ENCODE measurements at regions not wholly inside any gene's neighbourhood (a gene's known extent, or its start where the extent isn't known, plus 50 kb on each side); places are given as distances from the start of the nearest gene placed in this dataset.

DNA sequence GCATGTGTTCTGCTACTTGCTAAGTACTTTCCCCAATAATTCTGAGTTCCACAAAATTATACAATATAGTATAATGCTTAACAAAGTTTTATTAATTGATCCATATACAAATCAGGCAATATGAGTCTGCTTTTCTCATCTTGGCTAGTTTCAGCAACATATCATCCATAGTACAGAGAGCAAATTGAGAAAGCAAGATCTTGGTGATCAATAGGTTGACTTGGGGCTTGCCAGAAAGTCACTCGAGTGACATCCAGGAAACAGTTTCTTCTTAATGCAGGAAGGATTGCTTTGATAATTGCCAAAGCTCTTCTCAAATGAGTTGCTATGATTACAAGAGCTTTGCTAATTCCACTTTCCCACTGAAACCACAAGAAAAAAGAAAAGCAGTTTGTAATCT, 533.6 kb upstream of the NMUR2 start:
- Mint-ChIP-seq H3K27ac (ENCODE audit: low read depth, unreplicated experiment) (no peak overlapping the region), H3K4me3 (ENCODE audit: unreplicated experiment) (no peak overlapping the region), H3K9me3 (ENCODE audit: unreplicated experiment) (peaks cover 11% of the 10 kb centered on the region), H3K4me1 (ENCODE audit: insufficient read depth, unreplicated experiment) (no peaks in the 10 kb centered on the region), H3K36me3 (ENCODE audit: insufficient read depth, unreplicated experiment) (no peaks in the 10 kb centered on the region), H3K27me3 (ENCODE audit: insufficient read depth, unreplicated experiment) (no peaks in the 10 kb centered on the region)
- DNase-seq (ENCODE audit: unreplicated experiment) = no peak
- POLR2A ChIA-PET = no interaction called here
- intact Hi-C loops (cut with micrococcal nuclease) = no loop called here
- CTCF ChIA-PET = no interaction called here
- TF ChIP-seq, protein P1, sequence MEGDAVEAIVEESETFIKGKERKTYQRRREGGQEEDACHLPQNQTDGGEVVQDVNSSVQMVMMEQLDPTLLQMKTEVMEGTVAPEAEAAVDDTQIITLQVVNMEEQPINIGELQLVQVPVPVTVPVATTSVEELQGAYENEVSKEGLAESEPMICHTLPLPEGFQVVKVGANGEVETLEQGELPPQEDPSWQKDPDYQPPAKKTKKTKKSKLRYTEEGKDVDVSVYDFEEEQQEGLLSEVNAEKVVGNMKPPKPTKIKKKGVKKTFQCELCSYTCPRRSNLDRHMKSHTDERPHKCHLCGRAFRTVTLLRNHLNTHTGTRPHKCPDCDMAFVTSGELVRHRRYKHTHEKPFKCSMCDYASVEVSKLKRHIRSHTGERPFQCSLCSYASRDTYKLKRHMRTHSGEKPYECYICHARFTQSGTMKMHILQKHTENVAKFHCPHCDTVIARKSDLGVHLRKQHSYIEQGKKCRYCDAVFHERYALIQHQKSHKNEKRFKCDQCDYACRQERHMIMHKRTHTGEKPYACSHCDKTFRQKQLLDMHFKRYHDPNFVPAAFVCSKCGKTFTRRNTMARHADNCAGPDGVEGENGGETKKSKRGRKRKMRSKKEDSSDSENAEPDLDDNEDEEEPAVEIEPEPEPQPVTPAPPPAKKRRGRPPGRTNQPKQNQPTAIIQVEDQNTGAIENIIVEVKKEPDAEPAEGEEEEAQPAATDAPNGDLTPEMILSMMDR (IDR thresholded peaks at IDR 0.05; ENCODE audit: unreplicated experiment) = no peak
- no TSS peak for BruUV-seq (replicated peaks)

DNA sequence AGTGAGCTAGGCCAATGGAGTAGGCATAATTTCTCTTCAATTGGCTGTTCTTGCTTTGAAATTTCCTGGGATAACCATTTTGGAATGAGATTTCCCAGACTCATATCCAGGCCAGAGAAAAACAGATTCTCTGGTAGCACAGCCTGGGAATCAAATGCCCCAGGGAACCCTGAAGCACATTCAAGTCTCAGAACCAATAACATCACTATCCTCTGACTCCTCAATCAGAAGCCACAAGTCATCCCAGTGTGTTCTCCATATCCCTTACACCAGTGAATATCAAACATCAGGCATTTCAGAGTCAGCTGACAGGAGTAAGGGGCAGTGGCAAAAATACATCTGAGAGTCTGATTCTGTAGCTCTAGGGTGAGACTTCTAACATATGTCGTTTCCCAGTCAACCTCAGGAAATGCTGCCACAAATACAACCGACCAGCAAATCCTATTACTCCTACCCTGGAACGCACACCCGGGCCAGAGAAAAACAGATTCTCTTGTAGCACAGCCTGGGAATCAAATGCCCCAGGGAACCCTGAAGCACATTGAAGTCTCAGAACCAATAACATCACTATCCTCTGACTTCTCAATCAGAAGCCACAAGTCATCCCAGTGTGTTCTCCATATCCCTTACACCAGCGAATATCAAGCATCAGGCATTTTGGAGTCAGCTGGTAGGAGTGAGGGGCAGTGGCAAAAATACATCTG, 537.7 kb upstream of the NMUR2 start:
- H3K9me3 Mint-ChIP-seq (ENCODE audit: unreplicated experiment) = peaks cover 8% of the 10 kb centered on the region
- CTCF ChIA-PET = no interaction called here
- H3K27me3 Mint-ChIP-seq (ENCODE audit: insufficient read depth, unreplicated experiment) = no peaks in the 10 kb centered on the region

DNA sequence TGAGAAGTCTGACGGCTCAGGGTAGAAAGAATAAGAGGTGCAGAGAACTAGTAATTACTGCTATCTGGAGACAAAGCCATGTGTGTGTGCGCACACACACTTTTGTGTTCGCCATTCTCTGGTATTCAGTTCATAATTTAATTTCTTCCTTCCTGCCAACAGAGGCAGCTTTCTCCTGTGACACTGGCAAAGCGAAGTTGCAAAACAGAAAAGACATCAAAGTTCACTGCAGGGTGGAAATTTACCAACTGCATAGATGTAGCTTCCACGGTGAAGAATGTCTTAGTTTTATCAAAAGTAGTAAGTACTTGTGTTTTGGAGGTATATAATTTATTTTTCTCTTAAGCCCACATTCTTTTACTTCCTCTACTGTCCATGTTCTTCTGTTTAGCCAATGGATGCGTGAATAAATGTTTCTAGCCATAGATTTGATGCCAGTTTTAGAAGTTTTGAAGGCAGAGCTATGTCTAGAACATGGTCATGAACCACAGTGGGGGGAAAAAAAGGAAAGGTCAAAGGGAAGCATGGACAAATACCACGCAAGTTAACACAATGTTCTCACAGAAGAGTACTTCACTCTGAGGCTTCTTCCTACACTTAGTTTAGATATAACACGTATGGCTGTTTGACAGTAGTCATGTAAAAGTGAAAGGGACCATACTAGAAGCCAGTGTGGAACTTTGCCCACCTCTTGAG, 536.5 kb upstream of the GRIA1 start:
- Mint-ChIP-seq H3K36me3 (ENCODE audit: insufficient read depth, unreplicated experiment) (no peaks in the 10 kb centered on the region), H3K27ac (ENCODE audit: low read depth, unreplicated experiment) (no peak overlapping the region), H3K9me3 (ENCODE audit: unreplicated experiment) (no peaks in the 10 kb centered on the region), H3K4me3 (ENCODE audit: unreplicated experiment) (no peak overlapping the region), H3K4me1 (ENCODE audit: insufficient read depth, unreplicated experiment) (no peaks in the 10 kb centered on the region), H3K27me3 (ENCODE audit: insufficient read depth, unreplicated experiment) (no peaks in the 10 kb centered on the region)
- ChIA-PET POLR2A (interaction anchor here (0.6 kb wide), 1 partner anchor 281 kb away, joined by 3 read pairs; no protein-coding TSS in a partner anchor), CTCF (interaction anchor here (0.8 kb wide), 1 partner anchor 11 kb away, joined by 3 read pairs; no protein-coding TSS in a partner anchor)
- TF ChIP-seq, protein P1 (IDR thresholded peaks at IDR 0.05; ENCODE audit: unreplicated experiment) = no peak
- BruUV-seq (replicated peaks) = no TSS peak
- no peak for DNase-seq (ENCODE audit: unreplicated experiment)
- intact Hi-C loops (cut with micrococcal nuclease) = no loop called here

More for the DNA sequence above, 537.7 kb upstream of the NMUR2 start:
- Mint-ChIP-seq H3K4me1 (ENCODE audit: insufficient read depth, unreplicated experiment) (no peaks in the 10 kb centered on the region), H3K36me3 (ENCODE audit: insufficient read depth, unreplicated experiment) (no peaks in the 10 kb centered on the region), H3K4me3 (ENCODE audit: unreplicated experiment) (no peak overlapping the region), H3K27ac (ENCODE audit: low read depth, unreplicated experiment) (no peak overlapping the region)
- DNase-seq (ENCODE audit: unreplicated experiment) = no peak
- intact Hi-C loops (cut with micrococcal nuclease) = no loop called here
- no TSS peak for BruUV-seq (replicated peaks)
- POLR2A ChIA-PET = no interaction called here
- TF ChIP-seq, protein P1 (IDR thresholded peaks at IDR 0.05; ENCODE audit: unreplicated experiment) = no peak

DNA sequence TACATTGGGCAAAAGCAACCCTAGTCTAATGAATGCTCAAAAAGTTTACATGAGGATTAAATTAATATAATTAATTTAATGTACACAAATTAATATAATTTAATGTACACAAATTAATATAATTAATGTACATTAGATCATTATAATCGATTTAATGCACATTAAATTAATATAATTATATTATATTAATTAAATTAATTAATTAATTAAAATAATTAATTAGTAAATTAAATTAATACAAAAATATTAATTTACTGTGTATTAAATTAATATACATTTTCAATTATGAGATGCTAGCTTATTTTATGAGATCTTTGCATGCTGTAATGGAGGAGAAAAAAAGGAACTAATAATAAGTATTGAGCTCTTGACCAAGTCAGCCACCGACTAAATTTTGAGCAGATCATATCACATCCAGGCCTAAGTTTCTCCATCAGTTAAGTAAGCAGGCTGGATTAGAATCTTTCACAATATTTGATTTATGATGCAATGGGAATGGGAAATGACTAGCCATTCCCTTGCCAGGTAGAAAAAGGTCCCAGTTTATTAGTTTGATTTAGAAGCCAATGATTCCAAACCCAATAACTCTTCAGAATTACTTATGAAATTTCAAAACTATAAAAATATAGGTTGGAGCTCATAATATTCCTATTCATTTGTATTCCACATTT, 533.4 kb upstream of the GRIA1 start:
- Mint-ChIP-seq H3K36me3 (ENCODE audit: insufficient read depth, unreplicated experiment) (no peaks in the 10 kb centered on the region), H3K4me3 (ENCODE audit: unreplicated experiment) (no peak overlapping the region), H3K4me1 (ENCODE audit: insufficient read depth, unreplicated experiment) (no peaks in the 10 kb centered on the region), H3K27me3 (ENCODE audit: insufficient read depth, unreplicated experiment) (no peaks in the 10 kb centered on the region), H3K9me3 (ENCODE audit: unreplicated experiment) (no peaks in the 10 kb centered on the region), H3K27ac (ENCODE audit: low read depth, unreplicated experiment) (no peak overlapping the region)
- BruUV-seq (replicated peaks) = no TSS peak
- ChIA-PET CTCF (interaction anchor here (0.5 kb wide), 1 partner anchor 443 kb away, joined by 3 read pairs; no protein-coding TSS in a partner anchor), POLR2A (interaction anchor here (0.5 kb wide), 1 partner anchor 87 kb away, joined by 4 read pairs; no protein-coding TSS in a partner anchor)
- DNase-seq (ENCODE audit: unreplicated experiment) = peak; percentile 49
- TF ChIP-seq, protein P1 (IDR thresholded peaks at IDR 0.05; ENCODE audit: unreplicated experiment) = no peak
- intact Hi-C loops (cut with micrococcal nuclease) = no loop called here
